Mucosa of rectum (tissue), 2 donors: ENCODE measurements at regions not wholly inside any gene's neighbourhood (a gene's known extent, or its start where the extent isn't known, plus 50 kb on each side); places are given as distances from the start of the nearest gene placed in this dataset.
"Not testable (repeated sequence)": the region's sequence is repeated elsewhere in the genome, so short reads cannot be mapped to it uniquely, and the experiment has no call there.

ENCODE experiments used
- H3K27ac ChIP-seq, 2 donors: one replicate each; pipeline ENCODE4 v1.7.0; 2013; ENCODE audit warnings: inconsistent platforms in 2 of 2, low read depth in 2 of 2, low read length in 2 of 2
- H3K27me3 ChIP-seq, 2 donors: one replicate each; pipeline ENCODE4 v1.7.0; 2013; ENCODE audit warnings: low read length in 2 of 2; ENCODE audit not compliant: control insufficient read depth in 2 of 2, insufficient read depth in 2 of 2
- H3K36me3 ChIP-seq, 2 donors: one replicate each; pipeline ENCODE4 v1.7.0; 2013; ENCODE audit warnings: low read length in 2 of 2; ENCODE audit not compliant: control insufficient read depth in 2 of 2, insufficient read depth in 2 of 2
- H3K4me1 ChIP-seq, 2 donors: one replicate each; pipeline ENCODE4 v1.7.0; 2013; ENCODE audit warnings: low read length in 2 of 2, mild to moderate bottlenecking in 1 of 2; ENCODE audit not compliant: control insufficient read depth in 2 of 2, insufficient read depth in 2 of 2
- H3K4me3 ChIP-seq, 2 donors: one replicate each; pipeline ENCODE4 v1.7.0; 2013; ENCODE audit warnings: low read length in 2 of 2
- H3K9ac ChIP-seq, 2 donors: one replicate each; pipeline ENCODE4 v1.7.0; 2013; ENCODE audit warnings: low read length in 2 of 2, low read depth in 1 of 2, mild to moderate bottlenecking in 1 of 2
- H3K9me3 ChIP-seq, 2 donors: one replicate each; pipeline ENCODE4 v1.7.0; 2013; ENCODE audit warnings: low read length in 2 of 2; ENCODE audit not compliant: control insufficient read depth in 2 of 2
- donor health status: healthy.
- donor health status: Normal muscosa, but diverticular disease.

DNA sequence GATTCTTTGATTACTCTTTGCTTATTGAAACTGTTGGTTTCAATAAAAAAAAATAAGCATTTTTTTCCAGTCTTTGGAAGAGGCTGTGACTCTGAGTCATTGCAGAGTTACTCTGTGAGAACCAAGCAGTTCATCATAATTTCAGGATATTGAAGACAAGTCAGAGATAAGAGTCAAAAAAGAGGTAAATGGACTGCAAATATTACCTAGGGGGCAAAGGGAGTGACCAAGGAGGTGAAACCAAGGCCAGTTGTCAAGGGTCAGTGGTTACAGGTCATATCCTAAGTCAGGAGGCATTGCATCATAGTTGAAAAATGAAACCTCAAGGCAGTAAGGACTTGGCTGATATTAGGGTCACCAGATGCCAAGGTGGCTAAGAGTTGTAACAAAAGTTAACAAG, 597.1 kb upstream of the USP24 start:
- H3K36me3 ChIP-seq = no peaks in the 10 kb centered on the region
- no peak overlapping the region for H3K27ac ChIP-seq
- H3K9ac ChIP-seq = no peak overlapping the region
- H3K9me3 ChIP-seq = no peaks in the 10 kb centered on the region
- H3K4me1 ChIP-seq = no peaks in the 10 kb centered on the region
- no peak overlapping the region for H3K4me3 ChIP-seq
- no peaks in the 10 kb centered on the region for H3K27me3 ChIP-seq

DNA sequence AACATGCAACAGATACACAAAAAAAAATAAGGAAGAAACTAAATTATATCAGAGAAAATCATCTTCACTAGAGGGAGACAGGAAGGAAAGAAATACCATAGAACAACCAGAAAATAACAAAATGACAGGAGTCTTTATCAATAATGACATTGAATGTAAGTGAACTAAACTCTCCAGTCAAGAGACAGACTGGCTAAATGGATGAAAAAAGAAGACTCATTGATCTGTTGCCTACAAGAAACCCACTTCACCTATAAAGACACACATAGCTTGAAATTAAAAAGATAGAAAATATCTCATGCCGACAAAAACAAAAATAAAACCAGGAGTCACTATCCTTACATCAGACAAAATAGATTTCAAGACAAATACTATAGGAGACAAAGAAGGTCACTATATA, 593.1 kb upstream of the USP24 start:
- H3K36me3 ChIP-seq = no peaks in the 10 kb centered on the region

DNA sequence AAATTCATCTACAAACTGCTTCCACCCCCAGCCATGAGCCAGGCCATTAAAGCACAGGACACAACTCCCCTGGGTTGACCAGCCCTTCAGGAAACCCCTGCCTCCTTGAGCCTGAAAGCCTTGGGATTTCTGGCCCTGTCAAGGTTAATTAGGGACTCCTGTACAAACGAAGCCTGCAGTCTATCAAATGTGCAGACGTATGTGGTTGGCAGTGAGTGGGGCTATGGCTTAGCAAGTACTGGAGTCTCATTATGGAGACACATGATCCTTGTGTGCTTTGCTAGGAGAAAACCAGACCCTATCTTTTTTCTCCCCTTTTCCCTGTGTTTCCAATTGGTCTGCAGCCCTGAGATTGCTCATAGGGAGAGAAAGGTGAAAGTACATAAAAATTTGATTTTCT, 588.3 kb upstream of the USP24 start:
- Histone ChIP-seq H3K27ac (no peak overlapping the region), H3K9ac (no peak overlapping the region), H3K4me3 (no peak overlapping the region), H3K27me3 (peaks cover 0 to 3% of the 10 kb centered on the region in 2 donors), H3K9me3 (no peaks in the 10 kb centered on the region), H3K4me1 (no peaks in the 10 kb centered on the region), H3K36me3 (no peaks in the 10 kb centered on the region)

More for the DNA sequence above, 593.1 kb upstream of the USP24 start:
- Histone ChIP-seq H3K4me3 (no peak overlapping the region), H3K27me3 (peaks cover 0 to 3% of the 10 kb centered on the region in 2 donors), H3K9me3 (no peaks in the 10 kb centered on the region), H3K9ac (no peak overlapping the region), H3K27ac (no peak overlapping the region), H3K4me1 (no peaks in the 10 kb centered on the region)

DNA sequence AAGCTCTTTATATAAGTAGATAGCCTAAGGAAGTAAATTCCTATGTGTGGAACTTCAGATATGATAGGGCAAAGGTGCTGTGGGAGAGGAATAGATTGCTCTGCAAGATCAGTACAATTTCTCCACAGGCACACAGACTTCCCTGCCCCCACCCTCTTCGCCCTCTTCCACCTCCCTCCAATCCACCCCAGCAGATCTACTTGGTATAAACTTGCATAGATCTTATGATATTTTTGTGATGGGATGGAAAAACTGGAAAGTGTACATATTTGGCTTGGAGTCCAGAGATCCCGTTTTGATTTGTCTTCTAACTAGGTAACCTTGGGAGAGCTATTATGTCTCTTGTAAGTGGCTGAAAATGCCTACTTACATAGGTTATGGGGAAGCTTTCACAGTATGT, 586.3 kb upstream of the USP24 start:
- H3K4me3 ChIP-seq = no peak overlapping the region
- no peak overlapping the region for H3K9ac ChIP-seq
- H3K27ac ChIP-seq = no peak overlapping the region
- H3K36me3 ChIP-seq = no peaks in the 10 kb centered on the region
- no peaks in the 10 kb centered on the region for H3K4me1 ChIP-seq
- H3K9me3 ChIP-seq = no peaks in the 10 kb centered on the region
- H3K27me3 ChIP-seq = peaks cover 0 to 3% of the 10 kb centered on the region in 2 donors

DNA sequence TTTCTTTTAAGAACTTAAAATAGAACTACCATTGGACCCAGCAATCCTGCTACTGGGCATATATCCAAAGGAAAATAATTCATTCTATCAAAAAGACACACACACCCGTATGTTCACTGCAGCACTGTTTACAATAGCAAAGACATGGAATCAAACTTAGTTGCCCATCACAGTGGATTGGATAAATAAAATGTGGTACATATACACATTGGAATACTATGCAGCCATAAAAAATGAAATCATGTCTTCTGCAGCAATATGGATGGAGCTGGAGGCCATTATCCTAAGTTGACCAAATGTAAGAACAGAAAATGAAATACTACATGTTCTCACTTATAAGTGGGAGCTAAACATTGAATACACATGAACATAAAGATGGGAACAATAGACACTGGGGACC, 585.3 kb upstream of the USP24 start:
- H3K4me3 ChIP-seq = no peak overlapping the region
- H3K4me1 ChIP-seq = no peaks in the 10 kb centered on the region
- H3K9ac ChIP-seq = no peak overlapping the region
- H3K27ac ChIP-seq = no peak overlapping the region
- no peaks in the 10 kb centered on the region for H3K9me3 ChIP-seq
- no peaks in the 10 kb centered on the region for H3K36me3 ChIP-seq
- H3K27me3 ChIP-seq = peaks cover 0 to 3% of the 10 kb centered on the region in 2 donors

DNA sequence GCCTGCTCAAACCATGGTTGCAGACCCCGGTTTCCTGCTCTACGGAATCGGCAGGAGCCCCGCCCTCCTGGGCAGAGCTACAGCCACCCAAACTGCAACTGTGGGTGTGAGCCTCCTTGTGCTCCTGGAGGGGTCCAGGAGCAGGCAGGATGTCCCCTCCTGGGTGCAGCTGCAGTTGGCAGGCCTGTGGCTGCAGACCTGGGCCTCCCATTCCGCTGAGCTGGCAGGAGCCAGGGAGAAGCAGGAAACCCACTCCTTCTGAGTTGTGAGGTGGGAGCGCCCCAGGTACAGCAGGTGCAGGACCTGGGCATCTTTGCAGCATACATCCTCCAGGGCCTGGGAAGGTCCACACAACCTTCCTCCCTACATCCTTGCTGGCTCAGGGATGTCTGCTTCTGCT, 578.7 kb upstream of the USP24 start:
- H3K4me3 ChIP-seq = no peak overlapping the region
- no peaks in the 10 kb centered on the region for H3K4me1 ChIP-seq
- H3K27me3 ChIP-seq = no peaks in the 10 kb centered on the region
- no peaks in the 10 kb centered on the region for H3K9me3 ChIP-seq
- H3K9ac ChIP-seq = no peak overlapping the region
- no peaks in the 10 kb centered on the region for H3K36me3 ChIP-seq
- no peak overlapping the region for H3K27ac ChIP-seq

DNA sequence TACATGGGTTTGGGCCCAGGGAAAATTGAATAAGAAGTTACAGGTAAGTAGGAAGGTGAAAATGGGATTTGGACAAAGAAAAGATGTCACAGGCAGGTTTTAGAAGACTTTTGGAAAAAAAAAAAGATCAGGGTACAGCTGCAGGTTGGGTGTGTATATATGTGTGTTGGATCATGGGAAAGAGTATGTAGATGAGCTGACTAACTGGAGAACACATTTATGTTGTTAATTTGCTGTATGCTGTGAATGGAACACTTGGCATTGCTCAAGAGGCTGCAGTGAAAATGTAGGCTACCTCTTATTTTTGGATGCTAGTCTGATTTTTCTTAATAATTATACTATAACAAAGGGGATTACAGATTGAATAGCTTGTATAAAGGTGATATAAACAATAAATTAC, 577.7 kb upstream of the USP24 start:
- no peak overlapping the region for H3K27ac ChIP-seq
- no peaks in the 10 kb centered on the region for H3K4me1 ChIP-seq
- H3K9ac ChIP-seq = no peak overlapping the region
- H3K4me3 ChIP-seq = no peak overlapping the region
- H3K36me3 ChIP-seq = no peaks in the 10 kb centered on the region
- no peaks in the 10 kb centered on the region for H3K9me3 ChIP-seq
- H3K27me3 ChIP-seq = no peaks in the 10 kb centered on the region

DNA sequence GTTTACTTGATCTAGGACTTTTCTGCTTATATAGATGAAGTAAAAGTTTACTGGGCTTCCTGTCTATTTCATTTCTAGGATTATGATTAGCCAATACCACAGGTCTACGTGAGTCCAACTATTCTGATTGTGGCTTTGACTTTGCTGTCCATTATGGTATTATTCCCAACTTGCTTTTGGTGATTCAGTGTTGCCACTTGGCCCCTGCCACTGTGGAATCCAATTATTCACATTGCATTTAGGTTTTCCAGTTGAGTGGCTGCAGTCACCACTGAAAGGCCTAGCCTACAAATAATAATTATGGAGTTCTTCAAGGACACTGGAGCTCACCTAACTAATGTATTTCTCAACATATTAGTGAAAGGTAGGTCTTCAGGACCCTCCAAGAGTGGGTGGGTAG, 574.3 kb upstream of the USP24 start:
- Histone ChIP-seq H3K27me3 (no peaks in the 10 kb centered on the region), H3K9ac (no peak overlapping the region), H3K4me1 (no peaks in the 10 kb centered on the region), H3K27ac (no peak overlapping the region), H3K4me3 (no peak overlapping the region), H3K36me3 (no peaks in the 10 kb centered on the region), H3K9me3 (no peaks in the 10 kb centered on the region)

DNA sequence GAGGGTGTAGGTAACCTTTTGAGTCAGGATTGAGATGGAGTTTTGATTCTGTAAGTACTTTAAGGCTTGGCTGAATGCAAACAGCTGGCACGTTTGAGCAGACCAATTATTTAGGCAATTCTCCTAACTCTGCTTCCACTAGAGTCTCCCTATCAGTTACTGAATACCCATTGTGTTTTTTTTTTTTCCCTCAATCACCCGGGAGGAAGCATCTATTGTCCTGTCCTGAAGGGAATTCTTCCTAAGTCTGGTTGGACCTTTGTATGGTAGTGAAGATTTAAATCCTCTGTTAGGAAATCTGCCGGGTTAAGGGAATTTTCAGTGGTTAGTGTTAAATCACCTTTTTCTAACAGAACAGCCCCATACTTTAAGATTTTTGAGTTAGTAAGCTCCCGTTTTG, 571.2 kb upstream of the USP24 start:
- no peak overlapping the region for H3K27ac ChIP-seq
- H3K27me3 ChIP-seq = no peaks in the 10 kb centered on the region
- no peaks in the 10 kb centered on the region for H3K36me3 ChIP-seq
- H3K4me3 ChIP-seq = no peak overlapping the region
- H3K9ac ChIP-seq = no peak overlapping the region
- peaks cover 0 to 3% of the 10 kb centered on the region in 2 donors for H3K4me1 ChIP-seq
- no peaks in the 10 kb centered on the region for H3K9me3 ChIP-seq

DNA sequence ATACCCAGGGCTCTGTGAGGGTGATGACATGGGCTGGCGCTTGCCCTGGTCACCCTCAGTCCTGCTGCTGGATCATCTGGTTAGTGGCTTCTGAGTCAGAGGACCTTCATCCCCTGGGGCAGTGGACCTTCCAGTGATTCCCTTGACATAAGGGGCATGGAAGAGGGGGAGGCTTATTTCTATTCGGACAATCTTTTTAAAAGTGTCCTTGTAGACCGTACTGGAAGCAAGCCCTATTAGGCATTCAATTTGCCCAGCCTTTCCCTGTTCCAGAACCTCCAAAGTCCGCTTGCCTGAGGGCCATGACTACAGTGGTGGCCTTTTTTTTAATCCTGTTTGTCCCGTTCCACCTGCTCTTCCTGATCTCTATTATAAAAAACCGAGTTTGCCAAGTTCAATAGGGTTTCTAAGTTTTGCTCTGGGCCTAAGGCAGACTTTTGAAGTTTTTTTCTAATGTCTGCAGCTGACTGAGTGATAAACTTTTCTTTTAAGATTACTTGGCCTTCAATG, 569.8 kb upstream of the USP24 start:
- H3K9ac ChIP-seq, H3K36me3 ChIP-seq, H3K27me3 ChIP-seq, H3K4me3 ChIP-seq, H3K4me1 ChIP-seq, H3K9me3 ChIP-seq, H3K27ac ChIP-seq: not testable (repeated sequence)

DNA sequence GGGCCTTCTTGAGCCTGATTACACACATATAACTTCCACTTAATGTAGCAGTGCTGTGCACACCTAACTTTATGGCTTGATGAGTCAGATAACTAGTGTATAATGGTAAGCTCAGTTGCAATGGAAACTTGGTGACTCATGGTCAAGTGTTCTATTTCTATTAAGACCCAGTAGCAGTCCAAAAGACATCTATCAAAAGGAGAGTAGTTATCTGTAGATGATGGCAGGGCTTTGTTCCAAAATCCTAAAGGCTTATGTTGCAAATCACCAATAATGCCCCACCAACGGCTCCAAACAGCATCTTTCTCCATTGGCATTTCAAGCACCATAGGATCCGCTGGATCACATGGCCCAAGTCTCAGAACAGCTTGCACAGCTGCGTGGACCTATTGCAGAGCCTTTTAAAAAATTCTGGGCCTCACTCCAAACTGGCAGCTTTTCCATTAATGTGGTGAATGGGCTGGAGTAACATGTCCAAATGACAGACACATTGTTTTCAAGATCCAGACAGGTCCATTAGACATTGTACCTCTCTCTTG, 566.8 kb upstream of the USP24 start:
- Histone ChIP-seq H3K9ac (no peak overlapping the region), H3K4me1 (peaks cover 0 to 3% of the 10 kb centered on the region in 2 donors), H3K9me3 (no peaks in the 10 kb centered on the region), H3K27ac (no peak overlapping the region), H3K27me3 (no peaks in the 10 kb centered on the region), H3K4me3 (no peak overlapping the region), H3K36me3 (no peaks in the 10 kb centered on the region)
